ENCODE measurements at regions not wholly inside any gene's neighbourhood (a gene's known extent, or its start where the extent isn't known, plus 50 kb on each side); places are given as distances from the start of the nearest gene placed in this dataset.

DNA sequence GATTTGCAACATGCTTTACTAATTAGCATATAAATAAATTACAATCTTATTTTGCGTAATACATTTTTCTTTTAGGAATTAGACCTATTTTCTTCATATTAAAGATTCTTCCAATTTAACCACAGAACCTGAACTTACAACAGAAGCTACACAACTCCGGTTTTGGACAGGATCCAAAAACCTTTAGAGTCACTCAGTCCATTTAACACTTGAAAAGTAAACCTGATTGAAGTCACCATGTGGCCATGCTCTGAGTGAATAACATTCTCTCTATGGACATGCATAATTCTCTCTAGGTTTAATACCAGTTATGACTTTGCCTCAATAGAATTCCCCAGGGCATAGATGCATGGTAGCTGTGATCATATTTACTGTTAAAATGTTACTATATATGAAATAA lies 751.0 kb downstream of the VGLL3 start:
- TF ChIP-seq, protein P1, sequence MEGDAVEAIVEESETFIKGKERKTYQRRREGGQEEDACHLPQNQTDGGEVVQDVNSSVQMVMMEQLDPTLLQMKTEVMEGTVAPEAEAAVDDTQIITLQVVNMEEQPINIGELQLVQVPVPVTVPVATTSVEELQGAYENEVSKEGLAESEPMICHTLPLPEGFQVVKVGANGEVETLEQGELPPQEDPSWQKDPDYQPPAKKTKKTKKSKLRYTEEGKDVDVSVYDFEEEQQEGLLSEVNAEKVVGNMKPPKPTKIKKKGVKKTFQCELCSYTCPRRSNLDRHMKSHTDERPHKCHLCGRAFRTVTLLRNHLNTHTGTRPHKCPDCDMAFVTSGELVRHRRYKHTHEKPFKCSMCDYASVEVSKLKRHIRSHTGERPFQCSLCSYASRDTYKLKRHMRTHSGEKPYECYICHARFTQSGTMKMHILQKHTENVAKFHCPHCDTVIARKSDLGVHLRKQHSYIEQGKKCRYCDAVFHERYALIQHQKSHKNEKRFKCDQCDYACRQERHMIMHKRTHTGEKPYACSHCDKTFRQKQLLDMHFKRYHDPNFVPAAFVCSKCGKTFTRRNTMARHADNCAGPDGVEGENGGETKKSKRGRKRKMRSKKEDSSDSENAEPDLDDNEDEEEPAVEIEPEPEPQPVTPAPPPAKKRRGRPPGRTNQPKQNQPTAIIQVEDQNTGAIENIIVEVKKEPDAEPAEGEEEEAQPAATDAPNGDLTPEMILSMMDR (IDR thresholded peaks at IDR 0.05) = no peak
- no peak for FAIRE-seq
- H3K4me3 ChIP-seq = no peak overlapping the region
- H3K4me1 ChIP-seq = no peaks in the 10 kb centered on the region
- ATAC-seq = no peak
- no peak overlapping the region for H3K27ac ChIP-seq
- H3K27me3 ChIP-seq = no peaks in the 10 kb centered on the region
- intact Hi-C loops (cut with DNase I) = no loop called here
- WGBS, 2 donors = 48 to 50% methylated on average over 2 of the region's 2 CpGs
- DNase-seq = no peak
- no peaks in the 10 kb centered on the region for H3K36me3 ChIP-seq
- H3K9me3 ChIP-seq = no peaks in the 10 kb centered on the region

DNA sequence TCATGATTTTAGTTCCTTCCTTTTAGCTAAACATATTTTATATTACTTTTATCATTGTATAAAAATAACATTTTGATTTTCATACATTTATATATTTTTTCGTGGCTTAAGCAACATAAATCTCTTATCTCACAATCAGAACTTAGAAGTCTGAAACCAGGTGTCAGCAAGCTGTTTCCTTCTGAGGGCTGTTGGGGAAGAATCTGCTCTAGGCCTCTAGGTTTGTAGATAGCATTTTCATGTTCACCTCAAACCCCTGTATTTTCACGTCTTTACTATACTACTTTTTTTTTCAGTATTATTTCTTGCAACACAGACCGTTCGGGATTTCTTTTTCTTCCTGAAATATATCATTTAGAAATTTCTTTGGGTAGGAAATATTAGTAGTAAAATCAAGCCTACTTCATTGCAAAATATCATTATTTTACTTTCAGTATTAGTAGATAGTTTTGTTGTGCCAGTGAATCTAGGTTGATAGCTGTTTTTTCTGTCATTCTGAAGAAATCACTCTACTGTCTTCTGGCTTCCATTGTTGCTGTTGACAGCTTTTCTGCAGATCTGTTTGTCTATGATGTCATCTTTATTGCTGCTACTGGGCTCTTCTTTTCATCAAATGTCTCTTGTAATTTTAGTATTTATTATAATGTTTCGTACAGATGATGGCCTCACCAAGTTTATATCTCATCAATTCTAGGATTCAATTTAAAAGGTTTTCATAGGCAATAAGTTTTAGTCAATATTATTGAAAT lies 756.3 kb downstream of the VGLL3 start:
- DNase-seq (no peak), ATAC-seq (no peak), FAIRE-seq (no peak)
- intact Hi-C loops (cut with DNase I) = no loop called here
- Histone ChIP-seq H3K4me3 (no peak overlapping the region), H3K27me3 (no peaks in the 10 kb centered on the region), H3K4me1 (no peaks in the 10 kb centered on the region), H3K36me3 (no peaks in the 10 kb centered on the region), H3K9me3 (no peaks in the 10 kb centered on the region), H3K27ac (no peak overlapping the region)
- WGBS, 2 donors = 64 to 68% methylated on average over 5 of the region's 5 CpGs
- TF ChIP-seq, protein P1 (IDR thresholded peaks at IDR 0.05) = no peak

DNA sequence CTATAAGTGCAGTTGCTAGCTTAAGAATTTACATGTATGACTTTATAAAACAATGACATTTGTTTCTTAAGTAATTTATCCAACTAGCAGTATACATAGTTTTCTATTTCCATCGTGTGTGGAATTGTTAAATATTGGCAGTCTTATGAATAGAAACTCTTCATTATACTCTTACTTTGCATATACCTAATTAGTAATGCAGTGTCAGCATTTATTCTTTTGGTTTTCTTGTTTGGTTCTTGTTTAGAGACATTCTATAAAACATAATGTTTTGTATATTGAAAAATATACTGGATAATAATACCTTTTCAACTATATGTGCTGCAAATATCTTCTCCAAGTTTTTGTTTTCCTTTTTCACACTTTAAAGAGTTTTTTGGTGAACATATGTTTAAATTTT lies 760.2 kb downstream of the VGLL3 start:
- Histone ChIP-seq H3K4me3 (no peak overlapping the region), H3K9me3 (no peaks in the 10 kb centered on the region), H3K27ac (no peak overlapping the region), H3K36me3 (no peaks in the 10 kb centered on the region), H3K27me3 (no peaks in the 10 kb centered on the region), H3K4me1 (no peaks in the 10 kb centered on the region)
- peak; percentile 5 for FAIRE-seq
- TF ChIP-seq, protein P1 (IDR thresholded peaks at IDR 0.05) = no peak
- no peak for DNase-seq
- intact Hi-C loops (cut with DNase I) = no loop called here
- 38 to 71% methylated on average over 1 of the region's 1 CpG for WGBS, 2 donors
- ATAC-seq = no peak

DNA sequence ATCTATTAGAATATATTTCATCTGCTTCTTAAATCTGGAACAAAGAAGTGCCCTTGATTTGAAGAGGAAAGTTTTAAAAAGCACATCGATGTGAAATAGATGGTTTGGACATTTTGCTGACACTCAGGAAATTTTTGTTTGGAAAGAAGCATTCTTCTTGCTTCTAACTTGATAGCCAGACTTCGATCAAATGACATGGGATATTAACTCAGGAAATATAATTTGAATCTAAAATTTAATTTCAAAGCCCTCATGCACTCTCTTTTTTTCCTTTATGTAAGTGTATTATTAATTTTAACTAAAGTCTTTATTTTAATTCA lies 761.2 kb downstream of the VGLL3 start:
- Histone ChIP-seq H3K4me3 (no peak overlapping the region), H3K27ac (no peak overlapping the region), H3K4me1 (no peaks in the 10 kb centered on the region), H3K27me3 (no peaks in the 10 kb centered on the region), H3K36me3 (no peaks in the 10 kb centered on the region), H3K9me3 (no peaks in the 10 kb centered on the region)
- DNase-seq (no peak), FAIRE-seq (no peak), ATAC-seq (no peak)
- intact Hi-C loops (cut with DNase I) = no loop called here
- TF ChIP-seq, protein P1 (IDR thresholded peaks at IDR 0.05) = no peak
- WGBS, 2 donors = 59 to 82% methylated on average over 2 of the region's 2 CpGs

DNA sequence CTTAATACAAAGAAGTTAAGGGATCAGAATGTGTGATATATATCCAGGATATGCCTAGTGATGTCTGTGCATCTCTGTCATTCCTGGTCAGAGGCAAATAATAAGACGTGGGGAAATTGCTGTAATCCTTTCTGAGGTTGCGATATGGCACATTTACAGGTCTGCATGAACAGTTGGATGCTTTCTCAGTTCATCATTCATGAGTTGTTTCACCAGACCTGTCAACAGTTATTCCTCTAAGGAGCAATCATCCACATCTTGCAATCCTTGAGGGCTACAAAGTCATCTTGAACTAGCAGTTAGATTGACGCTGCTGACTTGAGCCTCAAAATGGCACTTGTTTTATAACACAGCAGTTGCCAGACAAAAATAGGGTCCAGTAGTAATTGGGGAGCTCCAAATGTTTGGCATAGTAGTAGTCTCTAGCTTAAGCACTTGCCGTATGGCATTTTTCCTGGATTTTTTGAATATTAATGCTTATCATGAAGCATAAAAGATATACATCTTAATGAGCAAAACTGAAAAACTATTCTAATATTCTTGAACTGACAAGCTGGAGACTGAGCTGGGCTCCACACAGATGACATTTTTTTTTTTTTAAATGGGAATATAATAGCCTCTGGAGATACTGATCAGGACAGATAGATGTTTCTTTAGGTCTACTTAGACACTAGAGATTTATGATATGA lies 761.7 kb downstream of the VGLL3 start:
- Histone ChIP-seq H3K4me1 (no peaks in the 10 kb centered on the region), H3K27me3 (no peaks in the 10 kb centered on the region), H3K36me3 (no peaks in the 10 kb centered on the region), H3K4me3 (no peak overlapping the region), H3K9me3 (no peaks in the 10 kb centered on the region), H3K27ac (no peak overlapping the region)
- intact Hi-C loops (cut with DNase I) = no loop called here
- FAIRE-seq (no peak), ATAC-seq (no peak), DNase-seq (no peak)
- 70 to 81% methylated on average over 4 of the region's 4 CpGs for WGBS, 2 donors
- TF ChIP-seq, protein P1 (IDR thresholded peaks at IDR 0.05) = no peak
